SIG-M5 treated with dmso at 0.1 percent for 504 hours (cell line): ENCODE measurements at regions not wholly inside any gene's neighbourhood (a gene's known extent, or its start where the extent isn't known, plus 50 kb on each side); places are given as distances from the start of the nearest gene placed in this dataset.
"Not testable (repeated sequence)": the region's sequence is repeated elsewhere in the genome, so short reads cannot be mapped to it uniquely, and the experiment has no call there.

ENCODE experiments used
- DNase-seq: peaks from one replicate; lab custom pipeline; 2025; ENCODE audit not compliant: unreplicated experiment; lab: John Stamatoyannopoulos, UW

GRCh38 chr1:221497046-221497445, 244.8 kb downstream of the DUSP10 start:
- DNase-seq, result no peak

GRCh38 chr1:221503268-221503667, 238.6 kb downstream of the DUSP10 start:
- no peak for DNase-seq

GRCh38 chr1:221509575-221510355, 232.1 kb downstream of the DUSP10 start:
- DNase-seq, result no peak

- no peak for DNase-seq
These were observed 230.9 kb downstream of the DUSP10 start for GRCh38 chr1:221510793-221511503.

GRCh38 chr1:221511797-221512196, 230.1 kb downstream of the DUSP10 start:
- no peak for DNase-seq

- DNase-seq, result peak; percentile 19
These were observed 227.1 kb downstream of the DUSP10 start for GRCh38 chr1:221514806-221515205.

- no peak for DNase-seq
These were observed 226.4 kb downstream of the DUSP10 start for GRCh38 chr1:221515496-221515895.

GRCh38 chr1:221517961-221518360, 223.9 kb downstream of the DUSP10 start:
- peak; percentile 34 for DNase-seq

- no peak for DNase-seq
These were observed 221.6 kb downstream of the DUSP10 start for GRCh38 chr1:221520250-221520649.

- no peak for DNase-seq
These were observed 220.2 kb downstream of the DUSP10 start for GRCh38 chr1:221521686-221522085.

GRCh38 chr1:221522529-221522940, 219.4 kb downstream of the DUSP10 start:
- no peak for DNase-seq

- no peak for DNase-seq
These were observed 216.1 kb downstream of the DUSP10 start for GRCh38 chr1:221525749-221526148.

GRCh38 chr1:221527302-221527701, 214.6 kb downstream of the DUSP10 start:
- no peak for DNase-seq

- no peak for DNase-seq
These were observed 213.8 kb downstream of the DUSP10 start for GRCh38 chr1:221527886-221528624.

- not testable (repeated sequence) for DNase-seq
These were observed 211.7 kb downstream of the DUSP10 start for GRCh38 chr1:221530159-221530558.

GRCh38 chr1:221530791-221531190, 211.1 kb downstream of the DUSP10 start:
- no peak for DNase-seq

- DNase-seq, result no peak
These were observed 209.7 kb downstream of the DUSP10 start for GRCh38 chr1:221532071-221532773.

- no peak for DNase-seq
These were observed 200.6 kb downstream of the DUSP10 start for GRCh38 chr1:221541296-221541695.

- peak; percentile 27 for DNase-seq
These were observed 198.3 kb downstream of the DUSP10 start for GRCh38 chr1:221543529-221544120.

- DNase-seq, result no peak
These were observed 192.9 kb downstream of the DUSP10 start for GRCh38 chr1:221548942-221549341.

GRCh38 chr1:221549815-221550214, 192.1 kb downstream of the DUSP10 start:
- no peak for DNase-seq
